GM19240 (cell line): ENCODE measurements at regions not wholly inside any gene's neighbourhood (a gene's known extent, or its start where the extent isn't known, plus 50 kb on each side); places are given as distances from the start of the nearest gene placed in this dataset.

Source experiments
- DNase-seq: peaks from one replicate; pipeline ENCODE4 v3.0.0; 2011; ENCODE audit warnings: low spot score; ENCODE audit not compliant: insufficient read length

- no peak for DNase-seq
These were observed 66.7 kb upstream of the ADRA1B start for GRCh38 chr5:159849437-159850083.

- no peak for DNase-seq
These were observed 66.1 kb upstream of the ADRA1B start for GRCh38 chr5:159850160-159850559.

- DNase-seq, result no peak
These were observed 65.2 kb upstream of the ADRA1B start for GRCh38 chr5:159851053-159851452.

GRCh38 chr5:159854916-159855315, 61.4 kb upstream of the ADRA1B start:
- DNase-seq, result no peak

GRCh38 chr5:159855476-159856191, 60.6 kb upstream of the ADRA1B start:
- no peak for DNase-seq

- DNase-seq, result no peak
These were observed 57.4 kb upstream of the ADRA1B start for GRCh38 chr5:159858871-159859270.

- no peak for DNase-seq
These were observed 55.2 kb upstream of the ADRA1B start for GRCh38 chr5:159861086-159861485.

- peak; percentile 5 for DNase-seq
These were observed 51.2 kb upstream of the ADRA1B start for GRCh38 chr5:159864885-159865691.

- no peak for DNase-seq
These were observed 50.2 kb upstream of the ADRA1B start for GRCh38 chr5:159866093-159866492.
